ENCODE measurements at regions not wholly inside any gene's neighbourhood (a gene's known extent, or its start where the extent isn't known, plus 50 kb on each side); places are given as distances from the start of the nearest gene placed in this dataset.
"Not testable (repeated sequence)": the region's sequence is repeated elsewhere in the genome, so short reads cannot be mapped to it uniquely, and the experiment has no call there.

DNA sequence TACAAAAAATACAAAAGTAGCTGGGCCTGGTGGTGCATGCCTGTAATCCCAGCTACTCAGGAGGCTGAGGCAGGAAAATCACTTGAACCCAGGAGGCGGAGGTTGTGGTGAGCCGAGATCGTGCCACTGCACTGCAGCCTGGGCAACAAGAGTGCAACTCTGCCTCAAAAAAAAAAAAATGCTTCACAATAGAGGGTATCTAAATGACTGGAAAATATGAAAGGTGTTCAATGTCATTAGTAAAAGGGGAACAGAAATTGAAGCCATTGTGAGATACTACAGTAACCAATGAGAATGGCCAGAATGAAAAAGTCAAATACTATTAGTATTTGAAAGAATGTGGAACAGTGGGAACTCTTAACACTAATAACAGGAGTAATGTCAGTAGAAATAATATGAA is 96.1 kb upstream of the FAM241A start:
- H3K4me3 ChIP-seq (ENCODE audit: low read length); H3K27me3 ChIP-seq (ENCODE audit: control insufficient read depth, insufficient read depth, low read length); H3K27ac ChIP-seq (ENCODE audit: low read length); DNase-seq (ENCODE audit: low read depth, low spot score); H3K36me3 ChIP-seq (ENCODE audit: control insufficient read depth, insufficient read depth, low read length); H3K4me1 ChIP-seq (ENCODE audit: control insufficient read depth, insufficient read depth, low read length); H3K9me3 ChIP-seq (ENCODE audit: control insufficient read depth, insufficient read depth, low read length): not testable (repeated sequence)
- WGBS (ENCODE audit: insufficient coverage, insufficient read length) = no CpG with 5 or more reads among the region's 3 CpGs

DNA sequence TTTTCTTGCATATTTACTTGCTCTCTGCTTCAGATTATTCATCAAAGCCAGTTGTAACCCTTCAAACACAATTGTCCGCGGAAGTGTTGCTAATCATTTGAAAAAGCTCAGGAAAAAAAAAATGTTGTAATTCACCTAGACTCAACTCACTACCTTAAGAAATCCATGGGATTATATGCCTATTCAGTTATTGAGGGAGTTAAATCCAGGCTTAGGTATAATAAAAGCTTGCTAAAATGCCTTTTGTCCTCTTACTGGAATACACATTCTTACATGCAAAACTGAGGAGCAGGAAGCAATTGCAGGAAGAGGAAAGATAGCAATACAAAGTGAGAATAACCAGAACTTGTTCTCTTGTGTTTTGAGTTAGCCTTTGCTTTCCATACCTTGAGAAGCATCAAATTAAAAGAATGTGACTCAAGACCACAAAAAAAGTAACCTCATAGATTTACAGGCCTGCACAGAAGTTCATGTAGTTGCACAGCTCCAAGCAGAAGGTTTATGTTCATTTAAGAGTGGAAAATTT is 91.4 kb upstream of the FAM241A start:
- Histone ChIP-seq H3K4me3 (ENCODE audit: low read length) (no peak overlapping the region), H3K36me3 (ENCODE audit: control insufficient read depth, insufficient read depth, low read length) (no peaks in the 10 kb centered on the region), H3K9me3 (ENCODE audit: control insufficient read depth, insufficient read depth, low read length) (no peaks in the 10 kb centered on the region), H3K27me3 (ENCODE audit: control insufficient read depth, insufficient read depth, low read length) (no peaks in the 10 kb centered on the region), H3K27ac (ENCODE audit: low read length) (no peak overlapping the region), H3K4me1 (ENCODE audit: control insufficient read depth, insufficient read depth, low read length) (no peaks in the 10 kb centered on the region)
- no CpG with 5 or more reads among the region's 2 CpGs for WGBS (ENCODE audit: insufficient coverage, insufficient read length)
- DNase-seq (ENCODE audit: low read depth, low spot score) = no peak

DNA sequence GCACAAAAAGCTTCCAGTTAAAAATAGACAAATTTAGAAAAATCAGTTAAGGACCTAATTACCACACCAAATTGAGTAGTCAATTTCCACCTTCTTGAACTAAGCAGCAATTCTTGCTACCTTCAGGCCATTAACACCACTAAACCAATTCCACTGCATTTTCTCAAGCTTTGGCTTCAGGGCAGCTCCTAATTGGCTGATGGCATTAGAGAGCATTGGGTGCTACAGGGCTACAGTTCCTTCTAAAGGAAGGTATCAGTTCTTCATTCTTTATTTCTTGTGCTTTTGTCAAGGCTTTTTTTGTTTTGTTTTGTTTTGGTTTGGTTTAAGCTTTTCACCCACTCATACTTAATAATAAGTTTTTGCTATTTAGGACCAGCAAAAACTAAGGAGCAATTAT is 90.2 kb upstream of the FAM241A start:
- no peaks in the 10 kb centered on the region for H3K36me3 ChIP-seq (ENCODE audit: control insufficient read depth, insufficient read depth, low read length)
- no peaks in the 10 kb centered on the region for H3K27me3 ChIP-seq (ENCODE audit: control insufficient read depth, insufficient read depth, low read length)
- H3K4me3 ChIP-seq (ENCODE audit: low read length) = no peak overlapping the region
- no peaks in the 10 kb centered on the region for H3K9me3 ChIP-seq (ENCODE audit: control insufficient read depth, insufficient read depth, low read length)
- H3K4me1 ChIP-seq (ENCODE audit: control insufficient read depth, insufficient read depth, low read length) = no peaks in the 10 kb centered on the region
- H3K27ac ChIP-seq (ENCODE audit: low read length) = no peak overlapping the region
- no peak for DNase-seq (ENCODE audit: low read depth, low spot score)

DNA sequence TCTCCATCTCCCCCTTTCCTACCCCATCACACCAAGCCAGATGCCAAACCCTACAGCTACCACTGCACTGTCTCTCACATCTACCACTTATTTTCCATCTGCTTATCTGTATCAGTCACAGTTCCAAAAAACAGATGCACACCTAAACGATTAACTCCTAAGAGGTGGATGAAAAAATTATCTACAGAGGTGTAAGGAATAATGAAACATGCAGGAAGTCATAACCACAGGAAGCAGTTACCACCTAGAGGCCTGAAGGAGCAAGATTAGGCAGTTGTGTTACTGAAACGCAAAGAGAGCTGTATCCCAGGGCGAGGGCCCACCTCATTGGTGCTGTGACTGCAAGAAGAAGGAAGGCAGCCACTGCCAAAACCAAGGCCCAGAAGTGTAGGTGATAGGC is 87.8 kb upstream of the FAM241A start:
- no CpG with 5 or more reads among the region's 3 CpGs for WGBS (ENCODE audit: insufficient coverage, insufficient read length)
- Histone ChIP-seq H3K27ac (ENCODE audit: low read length) (no peak overlapping the region), H3K9me3 (ENCODE audit: control insufficient read depth, insufficient read depth, low read length) (no peaks in the 10 kb centered on the region), H3K4me3 (ENCODE audit: low read length) (no peak overlapping the region), H3K27me3 (ENCODE audit: control insufficient read depth, insufficient read depth, low read length) (no peaks in the 10 kb centered on the region), H3K4me1 (ENCODE audit: control insufficient read depth, insufficient read depth, low read length) (no peaks in the 10 kb centered on the region; the same call in 1 of the 2 replicates), H3K36me3 (ENCODE audit: control insufficient read depth, insufficient read depth, low read length) (no peaks in the 10 kb centered on the region)
- no peak for DNase-seq (ENCODE audit: low read depth, low spot score)

DNA sequence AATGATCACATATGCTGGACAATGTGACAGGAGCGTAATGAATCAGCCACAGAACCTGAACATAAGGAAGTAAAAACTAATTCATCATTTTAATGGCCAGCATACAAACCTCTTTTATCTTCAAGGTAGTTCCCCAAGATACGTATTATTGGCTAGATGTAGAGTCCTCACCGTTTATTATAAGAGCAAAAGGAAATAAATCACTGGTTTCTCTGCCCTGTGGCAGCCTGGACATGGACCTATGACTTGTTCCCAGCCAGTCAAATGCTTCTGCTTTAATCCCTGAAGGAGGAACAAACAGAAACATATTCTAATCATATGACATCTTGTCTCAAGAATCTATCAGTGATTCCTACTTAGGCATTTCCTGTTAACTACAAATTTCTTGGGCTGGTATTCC is 86.8 kb upstream of the FAM241A start:
- no peak for DNase-seq (ENCODE audit: low read depth, low spot score)
- Histone ChIP-seq H3K27ac (ENCODE audit: low read length) (no peak overlapping the region), H3K4me1 (ENCODE audit: control insufficient read depth, insufficient read depth, low read length) (no peaks in the 10 kb centered on the region; the same call in 1 of the 2 replicates), H3K27me3 (ENCODE audit: control insufficient read depth, insufficient read depth, low read length) (no peaks in the 10 kb centered on the region), H3K4me3 (ENCODE audit: low read length) (no peak overlapping the region), H3K9me3 (ENCODE audit: control insufficient read depth, insufficient read depth, low read length) (no peaks in the 10 kb centered on the region), H3K36me3 (ENCODE audit: control insufficient read depth, insufficient read depth, low read length) (no peaks in the 10 kb centered on the region)
- no CpG with 5 or more reads among the region's 3 CpGs for WGBS (ENCODE audit: insufficient coverage, insufficient read length)

DNA sequence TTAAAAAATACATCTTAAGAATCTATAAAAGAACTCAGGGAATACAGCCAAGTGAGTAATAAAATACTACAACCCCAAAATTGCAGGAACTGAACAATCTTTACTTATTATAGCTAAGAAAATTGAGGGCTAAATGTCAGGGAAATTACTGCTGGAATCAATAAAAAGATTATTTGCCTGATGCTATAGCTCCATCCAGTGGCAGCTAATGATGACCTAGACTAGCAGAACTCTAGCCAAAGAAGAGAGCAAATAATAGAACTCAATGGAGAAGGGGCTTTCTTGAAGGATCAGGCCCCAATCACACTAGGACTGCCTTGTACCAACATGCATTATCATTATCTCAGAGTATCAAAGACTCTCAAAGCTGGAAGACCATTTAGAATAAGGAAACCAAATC is 85.0 kb upstream of the FAM241A start:
- no peak for DNase-seq (ENCODE audit: low read depth, low spot score)
- H3K36me3 ChIP-seq (ENCODE audit: control insufficient read depth, insufficient read depth, low read length) = no peaks in the 10 kb centered on the region
- H3K4me1 ChIP-seq (ENCODE audit: control insufficient read depth, insufficient read depth, low read length) = no peaks in the 10 kb centered on the region; the same call in 1 of the 2 replicates
- no peaks in the 10 kb centered on the region for H3K9me3 ChIP-seq (ENCODE audit: control insufficient read depth, insufficient read depth, low read length)
- H3K27me3 ChIP-seq (ENCODE audit: control insufficient read depth, insufficient read depth, low read length) = no peaks in the 10 kb centered on the region
- no peak overlapping the region for H3K27ac ChIP-seq (ENCODE audit: low read length)
- H3K4me3 ChIP-seq (ENCODE audit: low read length) = no peak overlapping the region

DNA sequence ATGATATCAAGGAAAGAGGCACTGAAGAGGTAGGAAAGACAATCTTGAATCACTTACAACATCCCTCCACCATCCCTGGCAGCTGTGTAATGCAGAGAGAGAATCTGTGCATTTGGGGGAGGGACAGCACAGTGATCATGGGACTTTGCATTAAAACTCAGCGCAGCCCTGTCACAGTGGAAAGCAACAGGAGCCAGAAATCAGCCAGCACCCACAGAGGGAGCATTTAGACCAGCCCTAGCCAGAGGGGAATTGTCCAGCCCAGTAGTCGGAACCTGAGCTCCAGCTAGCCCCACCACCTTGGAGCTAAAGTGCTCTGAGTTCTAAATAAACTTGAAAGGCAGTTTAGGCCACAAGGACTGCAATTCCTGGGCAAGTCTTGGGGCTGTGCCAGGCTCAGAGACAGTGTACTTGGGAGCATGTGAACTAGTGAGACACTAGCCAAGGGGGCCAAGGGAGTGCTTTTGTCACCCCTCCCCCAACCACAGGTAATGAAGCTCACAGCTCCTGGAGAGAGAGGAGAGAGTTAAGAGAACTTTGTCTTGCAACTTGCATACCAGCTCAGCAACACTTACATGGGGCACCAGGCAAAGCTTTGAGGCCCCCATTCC is 83.9 kb upstream of the FAM241A start:
- H3K4me1 ChIP-seq (ENCODE audit: control insufficient read depth, insufficient read depth, low read length) = no peaks in the 10 kb centered on the region; the same call in 1 of the 2 replicates
- no CpG with 5 or more reads among the region's 2 CpGs for WGBS (ENCODE audit: insufficient coverage, insufficient read length)
- DNase-seq (ENCODE audit: low read depth, low spot score) = no peak
- H3K27ac ChIP-seq (ENCODE audit: low read length) = no peak overlapping the region
- no peaks in the 10 kb centered on the region for H3K9me3 ChIP-seq (ENCODE audit: control insufficient read depth, insufficient read depth, low read length)
- H3K4me3 ChIP-seq (ENCODE audit: low read length) = no peak overlapping the region
- no peaks in the 10 kb centered on the region for H3K27me3 ChIP-seq (ENCODE audit: control insufficient read depth, insufficient read depth, low read length)
- no peaks in the 10 kb centered on the region for H3K36me3 ChIP-seq (ENCODE audit: control insufficient read depth, insufficient read depth, low read length)

DNA sequence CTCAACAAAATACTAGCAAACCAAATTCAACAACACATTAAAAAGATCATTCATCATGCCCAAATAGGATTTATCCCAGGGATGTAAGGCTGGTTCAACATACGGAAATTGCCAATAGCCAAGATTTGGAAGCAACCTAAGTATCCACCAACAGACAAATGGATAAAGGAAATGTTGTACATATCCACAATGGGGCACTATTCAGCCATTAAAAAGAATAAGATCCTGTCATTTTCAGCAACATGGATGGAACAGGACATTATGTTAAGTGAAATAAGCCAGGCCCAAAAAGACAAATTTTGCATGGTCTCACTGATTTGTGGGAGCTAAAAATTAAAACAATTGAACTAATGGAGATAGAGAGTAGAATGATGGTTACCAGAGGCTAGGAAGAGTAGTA is 82.0 kb upstream of the FAM241A start:
- H3K27me3 ChIP-seq (ENCODE audit: control insufficient read depth, insufficient read depth, low read length) = no peaks in the 10 kb centered on the region
- WGBS (ENCODE audit: insufficient coverage, insufficient read length) = no CpG with 5 or more reads among the region's 1 CpG
- no peaks in the 10 kb centered on the region for H3K36me3 ChIP-seq (ENCODE audit: control insufficient read depth, insufficient read depth, low read length)
- H3K27ac ChIP-seq (ENCODE audit: low read length) = no peak overlapping the region
- DNase-seq (ENCODE audit: low read depth, low spot score) = no peak
- H3K4me1 ChIP-seq (ENCODE audit: control insufficient read depth, insufficient read depth, low read length) = no peaks in the 10 kb centered on the region; the same call in 1 of the 2 replicates
- H3K4me3 ChIP-seq (ENCODE audit: low read length) = no peak overlapping the region
- no peaks in the 10 kb centered on the region for H3K9me3 ChIP-seq (ENCODE audit: control insufficient read depth, insufficient read depth, low read length)

DNA sequence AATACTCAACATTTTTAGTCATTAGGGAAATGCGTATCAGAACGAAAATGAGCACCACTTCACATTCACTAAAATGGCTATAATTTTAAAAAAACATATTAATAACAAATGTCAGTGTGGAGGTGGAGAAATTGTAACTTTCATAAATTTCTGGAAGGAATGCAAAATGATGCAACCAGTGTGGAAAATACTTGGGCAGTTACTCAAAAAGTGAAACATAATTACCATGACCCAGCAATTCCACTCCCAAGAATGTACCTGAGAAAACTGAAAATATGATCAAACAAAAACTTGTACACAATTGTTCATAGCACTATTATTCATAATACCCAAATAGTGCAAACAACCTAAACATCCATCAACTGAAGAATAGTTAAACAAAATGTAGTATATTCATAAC is 76.1 kb upstream of the FAM241A start:
- no peak for DNase-seq (ENCODE audit: low read depth, low spot score)
- Histone ChIP-seq H3K4me3 (ENCODE audit: low read length) (no peak overlapping the region), H3K27me3 (ENCODE audit: control insufficient read depth, insufficient read depth, low read length) (no peaks in the 10 kb centered on the region), H3K27ac (ENCODE audit: low read length) (no peak overlapping the region), H3K9me3 (ENCODE audit: control insufficient read depth, insufficient read depth, low read length) (no peaks in the 10 kb centered on the region), H3K4me1 (ENCODE audit: control insufficient read depth, insufficient read depth, low read length) (no peaks in the 10 kb centered on the region), H3K36me3 (ENCODE audit: control insufficient read depth, insufficient read depth, low read length) (no peaks in the 10 kb centered on the region)
- WGBS (ENCODE audit: insufficient coverage, insufficient read length) = no CpG with 5 or more reads among the region's 2 CpGs

DNA sequence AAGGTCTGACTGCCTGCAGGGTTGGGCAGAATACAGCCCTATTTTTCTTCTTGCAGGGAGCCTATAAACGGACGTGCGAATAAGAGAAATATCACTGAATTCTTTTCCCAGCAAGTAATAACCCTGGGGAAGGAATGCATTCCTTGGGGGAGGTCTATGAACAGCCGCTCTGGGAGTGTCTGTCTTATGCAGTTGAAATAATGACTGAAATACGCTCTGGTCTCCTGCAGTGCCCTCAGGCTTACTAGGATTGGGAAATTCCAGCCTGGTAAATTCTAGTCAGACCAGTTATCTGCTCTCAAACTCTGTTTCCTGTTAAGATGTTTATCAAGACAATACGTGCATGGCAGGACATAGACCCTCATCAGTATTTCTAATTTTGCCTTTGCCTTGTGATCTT is 72.1 kb upstream of the FAM241A start:
- Histone ChIP-seq H3K9me3 (ENCODE audit: control insufficient read depth, insufficient read depth, low read length) (no peaks in the 10 kb centered on the region), H3K27me3 (ENCODE audit: control insufficient read depth, insufficient read depth, low read length) (no peaks in the 10 kb centered on the region), H3K36me3 (ENCODE audit: control insufficient read depth, insufficient read depth, low read length) (no peaks in the 10 kb centered on the region), H3K27ac (ENCODE audit: low read length) (no peak overlapping the region), H3K4me3 (ENCODE audit: low read length) (no peak overlapping the region), H3K4me1 (ENCODE audit: control insufficient read depth, insufficient read depth, low read length) (no peaks in the 10 kb centered on the region)
- WGBS (ENCODE audit: insufficient coverage, insufficient read length) = no CpG with 5 or more reads among the region's 6 CpGs
- no peak for DNase-seq (ENCODE audit: low read depth, low spot score)

DNA sequence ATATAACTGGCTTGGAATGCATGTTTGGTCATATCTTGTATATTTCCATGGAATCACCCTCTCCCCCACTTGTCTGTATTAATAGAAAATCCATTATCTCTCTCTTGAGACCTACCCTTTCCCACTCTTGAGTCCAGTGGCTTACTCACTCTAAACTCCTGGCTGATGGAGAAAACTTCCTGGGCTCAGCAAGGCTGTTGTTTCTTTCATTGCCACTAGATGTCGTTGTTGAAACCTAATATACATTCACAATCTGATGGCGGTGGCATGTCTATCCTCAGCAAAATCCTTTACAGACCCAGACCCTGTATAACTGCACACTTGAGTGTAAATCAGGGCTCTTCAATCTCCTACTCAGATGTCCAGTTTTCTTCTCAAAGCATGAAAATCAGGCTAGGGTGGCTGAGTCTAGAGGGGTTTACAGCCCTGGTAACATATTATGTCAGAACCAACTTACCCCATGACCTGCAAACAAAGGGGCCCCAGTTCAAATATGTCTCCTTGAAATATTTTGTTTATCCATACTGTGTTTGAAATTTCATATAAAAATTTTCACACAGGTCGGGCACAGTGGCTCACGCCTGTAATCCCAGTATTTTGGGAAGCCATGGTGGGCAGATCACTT is 70.0 kb upstream of the FAM241A start:
- Histone ChIP-seq H3K27ac (ENCODE audit: low read length) (no peak overlapping the region), H3K27me3 (ENCODE audit: control insufficient read depth, insufficient read depth, low read length) (no peaks in the 10 kb centered on the region), H3K9me3 (ENCODE audit: control insufficient read depth, insufficient read depth, low read length) (no peaks in the 10 kb centered on the region), H3K4me1 (ENCODE audit: control insufficient read depth, insufficient read depth, low read length) (no peaks in the 10 kb centered on the region), H3K4me3 (ENCODE audit: low read length) (no peak overlapping the region), H3K36me3 (ENCODE audit: control insufficient read depth, insufficient read depth, low read length) (no peaks in the 10 kb centered on the region)
- no CpG with 5 or more reads among the region's 4 CpGs for WGBS (ENCODE audit: insufficient coverage, insufficient read length)
- DNase-seq (ENCODE audit: low read depth, low spot score) = no peak

Data from iPS DF 6.9 (cell line).